Inflammatory macrophage treated with lipopolysaccharide for 4 hours (primary cell): ENCODE measurements at regions not wholly inside any gene's neighbourhood (a gene's known extent, or its start where the extent isn't known, plus 50 kb on each side); places are given as distances from the start of the nearest gene placed in this dataset.
"Not testable (repeated sequence)": the region's sequence is repeated elsewhere in the genome, so short reads cannot be mapped to it uniquely, and the experiment has no call there.

ENCODE experiments used
- DNase-seq: peaks from one replicate; pipeline ENCODE4 v3.0.0-alpha.2; 2020

DNA sequence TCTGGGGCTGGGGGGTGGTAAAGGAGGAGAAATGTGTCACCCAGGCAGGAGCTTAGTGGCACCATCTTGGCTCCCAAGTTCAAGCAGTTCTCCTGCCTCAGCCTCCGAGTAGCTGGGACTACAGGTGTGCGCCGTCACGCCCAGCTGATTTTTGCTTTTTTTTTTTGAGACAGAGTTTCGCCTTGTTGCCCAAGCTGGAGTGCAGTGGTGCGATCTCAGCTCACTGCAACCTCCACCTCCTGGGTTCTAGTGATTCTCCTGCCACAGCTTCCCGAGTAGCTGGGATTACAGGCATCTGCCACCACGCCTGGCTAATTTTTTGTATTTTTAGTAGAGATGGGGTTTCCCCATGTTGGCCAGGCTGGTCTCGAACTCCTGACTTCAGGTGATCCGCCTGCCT is 82.1 kb upstream of the METTL9 start:
- not testable (repeated sequence) for DNase-seq

DNA sequence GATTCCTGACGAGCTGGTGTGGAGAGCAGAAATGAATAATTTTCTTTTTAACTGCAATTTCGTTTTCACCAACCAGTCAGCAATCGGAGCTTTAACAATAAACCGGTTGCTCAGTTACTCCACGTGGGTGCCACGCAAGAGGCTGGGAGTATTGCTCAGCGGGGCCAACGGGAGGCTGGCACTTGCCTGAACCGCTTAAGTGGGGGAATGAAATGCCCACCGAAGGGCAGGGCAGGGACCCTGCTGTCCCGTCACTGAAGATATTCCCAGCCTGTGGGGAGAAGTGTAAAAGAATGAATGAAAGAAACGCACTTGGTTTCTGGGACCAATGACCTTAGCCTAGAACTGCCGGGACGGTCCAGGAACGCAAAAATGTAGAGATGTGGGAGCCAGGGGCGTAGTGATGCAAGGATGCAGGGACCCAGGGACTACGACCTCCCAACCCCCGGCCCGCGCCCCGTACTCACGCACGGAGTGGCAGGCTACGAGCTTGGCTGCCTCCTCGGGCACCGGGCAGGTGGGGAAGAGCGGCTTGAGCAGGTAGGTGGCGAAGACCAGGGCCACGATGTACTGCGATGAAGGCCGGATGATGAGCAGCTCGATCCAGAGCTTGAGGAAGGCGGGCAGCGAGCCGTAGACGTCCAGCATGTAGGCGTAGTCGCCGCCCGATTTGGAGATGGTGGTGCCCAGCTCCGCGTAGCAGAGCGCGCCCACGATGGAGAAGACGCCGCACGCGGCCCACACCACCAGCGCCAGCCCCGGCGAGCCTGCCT is 79.8 kb upstream of the METTL9 start:
- DNase-seq, result not testable (repeated sequence)

DNA sequence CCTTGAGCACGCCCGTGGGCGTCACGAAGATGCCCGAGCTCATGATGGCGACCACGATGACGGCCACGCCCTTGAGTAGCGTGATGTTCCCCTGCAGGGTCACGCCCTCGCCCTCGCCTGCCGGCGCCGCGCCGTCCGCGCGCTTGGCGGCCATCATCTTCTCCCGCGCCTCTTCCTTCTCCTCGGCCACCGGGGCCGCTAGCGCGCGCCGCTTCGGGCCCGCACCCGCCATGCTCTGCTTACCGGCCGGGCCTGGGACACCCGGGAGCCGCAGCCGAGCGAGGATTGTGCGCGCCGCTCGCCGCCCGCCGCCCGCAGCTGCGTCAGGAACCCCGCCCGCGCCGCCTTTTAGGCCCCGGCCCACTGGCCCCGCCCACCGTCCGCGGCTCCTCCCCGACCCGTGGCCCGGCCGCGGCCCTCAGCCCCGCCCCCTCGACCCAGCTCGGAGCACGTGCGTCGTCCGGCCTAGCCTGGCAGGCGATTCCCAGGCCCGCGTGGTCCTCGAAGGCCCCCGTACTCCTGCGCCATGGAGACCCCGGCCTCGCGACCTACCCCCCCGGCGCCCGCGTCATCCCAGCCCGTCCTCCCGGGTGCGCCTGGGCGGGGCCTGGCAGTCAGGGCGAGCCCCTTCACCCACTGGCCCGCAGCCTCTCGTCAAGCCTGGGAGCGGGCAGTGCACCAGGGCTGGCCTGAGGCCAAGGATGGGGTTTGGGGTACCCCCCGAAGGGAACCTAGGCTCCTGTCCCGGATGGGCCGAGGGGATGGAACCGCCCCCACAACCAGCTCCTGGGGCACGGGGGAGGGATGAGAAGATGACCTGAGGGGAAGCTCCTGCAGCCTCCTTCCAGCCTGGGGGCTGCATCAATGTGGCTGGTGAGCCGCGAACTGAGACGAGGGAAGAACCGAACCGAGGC is 79.0 kb upstream of the METTL9 start:
- DNase-seq, result peak; percentile 97

DNA sequence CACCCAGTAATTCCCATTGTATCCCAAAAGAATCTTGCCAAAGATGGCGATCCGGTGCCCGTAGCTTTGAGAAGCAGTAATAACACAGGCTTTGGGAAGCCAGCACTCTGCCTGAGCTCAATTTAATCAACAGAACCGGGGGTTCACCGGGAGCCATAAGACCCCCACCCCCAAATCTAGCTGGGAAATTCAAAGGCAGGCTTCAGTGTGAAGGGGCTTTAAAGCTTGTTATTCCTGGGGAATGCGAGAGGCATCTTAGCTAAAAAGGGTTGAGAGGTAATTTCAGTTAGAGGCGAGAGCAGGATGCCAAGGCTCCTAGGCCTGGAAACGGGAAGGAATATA is 78.4 kb upstream of the METTL9 start:
- not testable (repeated sequence) for DNase-seq

DNA sequence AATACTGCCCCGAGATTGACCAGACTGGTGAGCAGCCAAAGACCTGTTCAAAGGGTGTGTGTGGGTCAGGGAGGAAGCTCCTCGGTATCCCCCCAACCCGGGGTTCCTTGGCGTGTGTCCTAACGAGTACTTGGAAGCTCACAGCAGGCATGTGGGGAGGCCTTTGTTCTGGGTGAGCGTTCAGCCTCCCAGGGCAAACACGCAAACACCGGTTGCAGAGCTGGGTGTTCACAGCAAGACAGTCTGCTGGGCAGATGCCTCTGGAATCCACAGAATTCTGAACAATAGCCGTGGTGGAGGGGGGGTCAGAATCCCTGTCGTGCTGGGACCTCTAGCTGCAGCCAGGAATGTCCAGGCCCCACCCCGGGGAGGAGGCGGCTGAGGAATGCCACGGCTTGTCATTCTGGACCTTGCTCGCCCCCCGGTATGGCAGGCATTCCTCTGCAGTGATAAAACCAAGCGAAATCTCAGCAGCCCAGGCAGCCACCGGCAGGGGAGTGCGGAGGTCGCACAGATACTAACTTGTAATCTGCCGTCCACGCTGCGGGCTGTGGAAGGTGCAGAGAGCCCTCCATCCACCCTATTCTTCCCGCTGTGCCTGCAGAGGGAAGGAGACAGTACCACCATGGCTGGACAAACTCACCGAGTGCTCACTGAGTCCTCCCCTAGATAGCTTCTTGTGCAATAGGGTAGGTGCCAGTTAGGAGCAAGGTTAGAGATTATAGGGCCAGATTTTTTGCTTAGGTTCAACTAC is 77.8 kb upstream of the METTL9 start:
- DNase-seq, result not testable (repeated sequence)

DNA sequence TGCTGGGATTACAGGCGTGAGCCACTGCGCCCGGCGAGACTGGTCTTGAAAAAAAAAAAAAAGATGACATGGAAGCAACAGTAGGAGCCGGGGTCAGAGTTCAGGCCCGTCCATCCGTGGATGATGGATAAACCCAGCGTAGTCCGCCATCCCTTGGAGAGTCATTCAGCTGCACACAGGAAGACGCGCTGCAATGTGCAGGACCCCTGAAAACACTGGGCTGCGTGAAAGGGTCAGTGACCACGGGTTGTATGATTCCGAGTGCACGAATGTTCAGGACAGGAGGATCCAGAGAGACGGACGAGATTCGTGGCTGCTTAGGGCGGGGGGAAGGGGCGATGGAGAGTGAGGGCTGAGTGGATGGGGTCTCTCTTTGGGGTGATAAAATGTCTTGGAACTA is 76.5 kb upstream of the METTL9 start:
- not testable (repeated sequence) for DNase-seq

DNA sequence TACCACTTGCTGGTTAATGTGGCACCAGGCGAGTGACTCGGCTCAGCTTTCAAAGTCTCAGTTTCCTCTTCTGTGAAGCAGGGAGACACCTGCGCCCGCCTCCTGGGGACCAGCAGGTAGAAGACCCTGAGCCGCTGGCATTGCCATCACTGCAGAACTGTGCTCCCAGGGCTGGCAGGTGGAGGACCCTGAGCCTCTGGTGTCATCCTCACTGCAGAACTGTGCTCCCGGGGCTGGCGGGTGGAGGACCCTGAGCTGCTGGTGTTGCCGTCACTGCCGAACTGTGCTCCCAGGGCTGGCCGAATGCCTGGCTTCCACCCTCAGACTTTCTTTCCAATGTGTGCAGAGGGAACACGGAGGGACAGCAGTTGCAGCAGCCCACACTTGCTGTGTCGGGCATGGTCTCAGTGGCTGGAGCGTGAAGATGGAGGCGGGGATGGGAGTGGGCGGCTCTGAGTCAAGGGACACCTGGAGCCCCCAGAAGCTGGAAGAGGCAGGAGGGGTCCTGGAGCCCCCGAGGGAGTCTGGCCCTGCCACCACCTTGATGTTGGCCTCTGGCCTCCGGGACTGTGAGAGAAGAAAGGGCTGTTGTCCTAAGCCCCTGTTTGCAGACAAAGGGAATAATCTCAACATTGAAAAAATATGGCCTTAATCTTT is 75.8 kb upstream of the METTL9 start:
- DNase-seq, result no peak

DNA sequence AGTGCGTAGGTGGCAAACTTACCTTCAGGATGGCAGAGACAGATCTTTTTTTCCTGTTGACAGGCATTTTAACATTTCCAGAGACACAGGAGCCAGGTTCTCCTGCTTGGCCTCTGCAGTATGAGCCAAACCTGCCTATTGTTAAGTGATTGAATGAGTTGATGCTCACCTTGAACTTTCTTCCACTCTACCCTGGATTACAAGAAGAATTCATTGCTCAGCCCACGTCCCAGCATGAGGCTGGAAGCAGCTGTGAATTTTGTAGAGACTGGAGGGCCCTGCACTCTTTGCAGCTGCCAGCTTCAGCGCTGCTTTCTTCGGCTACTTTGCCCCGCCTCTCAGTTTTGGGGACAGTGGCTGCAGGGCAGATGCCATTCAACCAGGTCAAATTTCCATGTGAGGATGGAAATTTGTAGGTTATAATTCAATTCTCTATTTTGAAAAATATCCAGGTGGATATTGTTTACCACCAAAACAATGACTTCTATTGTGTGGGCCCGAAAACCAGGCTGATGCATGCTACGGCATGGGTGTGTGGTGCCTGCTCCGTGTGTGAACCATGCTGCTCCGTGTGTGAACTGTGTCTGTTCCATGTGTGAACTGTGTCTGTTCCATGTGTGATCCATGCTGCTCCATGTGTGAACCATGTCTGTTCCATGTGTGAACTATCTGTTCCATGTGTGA is 75.2 kb upstream of the METTL9 start:
- no peak for DNase-seq

DNA sequence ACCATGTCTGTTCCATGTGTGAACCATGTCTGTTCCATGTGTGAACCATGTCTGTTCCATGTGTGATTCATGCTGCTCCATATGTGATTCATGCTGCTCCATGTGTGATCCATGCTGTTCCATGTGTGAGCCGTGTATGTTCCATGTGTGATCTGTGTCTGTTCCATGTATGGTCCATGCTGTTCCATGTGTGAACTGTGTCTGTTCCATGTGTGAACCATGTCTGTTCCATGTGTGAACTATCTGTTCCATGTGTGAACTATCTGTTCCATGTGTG is 74.7 kb upstream of the METTL9 start:
- DNase-seq, result not testable (repeated sequence)

DNA sequence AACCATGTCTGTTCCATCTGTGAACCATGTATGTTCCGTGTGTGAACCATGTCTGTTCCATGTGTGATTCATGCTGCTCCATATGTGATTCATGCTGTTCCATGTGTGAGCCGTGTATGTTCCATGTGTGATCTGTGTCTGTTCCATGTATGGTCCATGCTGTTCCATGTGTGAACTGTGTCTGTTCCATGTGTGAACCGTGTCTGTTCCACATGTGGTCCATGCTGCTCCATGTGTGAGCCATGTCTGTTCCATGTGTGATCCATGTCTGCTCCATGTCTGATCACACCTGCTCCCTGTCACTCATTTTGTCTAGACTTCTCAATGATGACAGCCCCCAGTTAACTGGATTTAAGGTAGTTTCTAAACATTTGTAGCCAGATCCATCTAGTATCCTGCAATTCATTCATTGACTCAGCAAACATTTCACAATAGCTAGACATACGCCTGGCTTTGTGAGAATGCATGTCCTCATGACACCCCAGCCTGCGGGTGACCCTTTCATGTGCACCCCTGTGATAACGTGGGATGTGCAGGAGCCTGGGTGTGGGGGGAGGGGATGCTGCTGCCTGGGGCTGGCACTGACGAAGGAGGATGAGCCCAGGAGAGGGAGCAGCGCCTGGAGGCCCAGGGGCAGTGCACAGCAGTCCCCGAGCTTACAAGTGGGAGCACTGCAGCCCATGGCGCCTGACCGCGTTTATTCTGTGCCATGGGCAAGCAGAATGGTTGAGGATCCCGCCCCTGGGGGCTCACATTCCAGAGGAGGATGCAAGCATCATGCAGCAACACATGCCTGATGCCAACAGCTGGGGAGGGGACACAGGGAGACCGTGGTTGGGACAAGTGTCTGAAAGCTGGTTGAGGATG is 74.1 kb upstream of the METTL9 start:
- DNase-seq, result peak; percentile 74

DNA sequence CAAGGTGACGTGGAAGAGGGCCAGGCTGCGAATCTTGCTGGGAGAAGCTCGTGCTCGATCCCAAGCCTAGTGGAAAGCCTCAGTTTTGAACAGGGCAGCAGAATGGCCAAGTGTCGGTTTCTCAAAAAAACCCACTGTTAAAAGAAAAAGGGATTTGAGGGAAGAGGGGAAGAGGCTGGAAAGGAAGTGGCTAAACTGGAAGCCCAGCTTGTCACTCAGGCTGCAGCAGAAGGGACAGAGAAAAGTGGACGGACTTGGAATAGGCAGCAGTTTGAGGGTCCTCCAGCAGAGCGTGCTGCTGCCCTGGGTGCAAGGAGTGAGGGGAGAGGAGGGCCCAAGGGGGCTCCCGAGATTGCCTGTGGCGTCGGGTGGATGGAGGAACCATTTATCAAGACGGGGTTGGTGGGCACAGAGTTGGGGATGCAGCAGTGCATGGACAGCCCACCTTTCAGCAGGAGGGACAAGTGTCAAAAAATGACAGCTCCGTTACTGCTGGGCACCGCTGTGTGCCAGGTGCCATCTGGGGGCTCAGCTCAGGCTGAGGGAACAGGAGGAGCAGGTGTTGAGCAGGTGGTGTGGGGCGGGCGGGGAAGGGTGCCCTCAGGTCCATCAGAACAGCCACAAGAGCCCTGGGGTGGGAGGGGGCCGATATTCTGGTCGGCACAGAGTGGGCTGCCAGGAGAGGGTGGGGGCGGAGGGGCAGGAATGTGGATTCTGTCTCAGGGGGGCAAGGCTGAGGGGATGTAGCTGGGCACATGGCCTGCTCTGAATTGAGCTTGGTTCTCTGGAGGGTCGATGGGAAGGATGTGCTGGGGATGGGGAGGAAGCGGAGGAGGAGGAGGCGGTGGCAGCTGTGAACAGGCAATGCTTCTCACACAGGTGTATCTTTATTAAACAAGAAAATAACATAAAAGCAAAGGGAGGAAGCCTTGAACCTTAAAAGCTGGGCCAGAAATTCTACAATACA is 73.1 kb upstream of the METTL9 start:
- not testable (repeated sequence) for DNase-seq

DNA sequence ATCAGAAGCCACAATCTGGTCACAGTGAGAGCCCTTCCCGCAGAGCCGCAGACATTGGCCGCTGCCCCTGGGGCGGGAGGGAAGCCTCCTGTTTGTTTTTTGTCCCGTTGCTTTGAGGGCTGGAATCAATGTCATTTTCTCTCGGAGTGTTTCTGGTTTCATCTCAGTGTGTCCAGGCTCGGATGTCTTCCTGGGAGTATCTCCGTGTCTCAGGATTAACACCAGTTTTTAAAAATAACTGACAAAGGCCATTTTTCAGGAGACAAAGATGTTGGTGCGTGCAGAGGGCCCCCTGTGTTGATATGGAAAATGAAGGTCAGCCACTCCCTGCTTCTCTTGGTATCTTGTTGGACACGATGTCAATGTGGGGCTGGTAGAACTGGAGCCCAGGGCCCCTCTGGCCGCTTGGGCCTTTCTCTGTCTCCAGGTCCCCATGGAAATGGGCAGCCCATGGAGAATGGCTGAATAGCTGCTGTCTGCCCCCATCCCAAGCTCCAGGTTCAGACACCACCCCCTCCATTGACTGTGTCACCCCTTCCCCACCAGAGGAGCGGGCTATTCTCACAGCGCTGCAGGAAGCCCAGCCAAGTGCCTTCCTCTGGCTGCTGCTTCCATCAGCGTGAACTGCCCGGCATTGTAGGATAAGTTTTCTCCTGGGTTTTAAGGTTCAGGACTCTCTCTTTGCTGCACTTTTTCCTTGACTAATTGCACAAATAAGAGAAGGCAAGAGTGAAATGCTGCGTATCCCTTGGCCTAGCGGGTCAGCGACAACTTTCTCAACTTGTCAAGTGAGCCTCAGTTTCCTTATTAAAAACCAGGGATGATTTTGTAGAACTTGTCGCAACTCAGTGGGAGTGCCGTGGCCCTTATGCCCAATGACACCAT is 72.2 kb upstream of the METTL9 start:
- no peak for DNase-seq

DNA sequence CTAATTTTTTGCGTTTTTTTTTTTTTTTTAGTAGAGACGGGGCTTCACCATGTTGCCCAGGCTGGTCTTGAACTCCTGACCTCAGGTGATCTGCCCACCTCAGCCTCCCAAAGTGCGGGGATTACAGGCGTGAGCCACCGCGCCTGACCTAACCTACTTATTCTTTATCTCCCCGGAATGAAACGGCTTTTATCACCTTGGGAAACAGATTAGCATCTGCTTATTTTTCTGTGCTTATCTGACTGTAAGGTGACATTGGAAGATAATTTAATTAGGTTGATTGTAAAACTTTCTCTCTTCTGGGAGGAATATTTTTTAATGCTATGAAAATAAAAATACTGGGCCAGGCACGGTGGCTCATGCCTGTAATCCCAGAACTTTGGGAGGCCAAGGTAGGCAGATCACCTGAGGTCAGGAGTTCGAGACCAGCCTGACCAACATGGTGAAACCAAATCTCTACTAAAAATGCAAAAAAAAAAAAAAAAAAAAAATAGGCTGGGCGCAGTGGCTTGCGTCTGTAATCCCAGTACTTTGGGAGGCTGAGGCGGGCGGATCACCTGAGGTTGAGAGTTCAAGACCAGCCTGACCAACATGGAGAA is 70.2 kb upstream of the METTL9 start:
- not testable (repeated sequence) for DNase-seq

DNA sequence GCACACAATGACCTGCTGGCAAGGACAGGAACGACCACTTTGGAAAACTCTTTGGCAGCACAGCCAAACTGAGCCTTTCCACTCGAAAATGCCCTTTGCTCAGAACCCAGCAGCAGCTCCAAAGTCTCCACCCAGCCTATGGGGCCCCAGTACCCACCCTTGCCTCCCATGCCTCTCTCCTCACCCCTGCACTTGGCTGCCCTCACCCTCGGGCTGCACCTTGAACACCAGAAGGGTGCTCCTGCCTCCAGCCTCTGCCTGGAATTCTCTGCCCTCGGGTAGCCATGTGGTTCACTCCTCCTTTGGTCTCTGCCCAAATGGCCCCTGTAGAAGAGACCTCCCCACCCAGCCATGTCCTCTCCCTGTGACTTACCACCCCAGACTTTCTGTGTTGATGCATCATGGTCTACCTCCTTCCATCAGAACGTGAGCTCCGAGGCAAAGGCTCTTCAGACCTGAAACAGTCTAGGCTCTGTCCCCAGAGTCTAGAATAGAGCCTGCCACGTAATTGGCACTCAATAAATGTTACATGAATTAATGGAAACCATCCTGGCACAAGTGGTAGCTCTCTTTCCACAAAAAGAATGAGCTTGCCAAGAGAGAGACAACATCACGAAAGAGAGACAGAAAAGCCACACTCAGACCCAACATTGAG is 68.5 kb upstream of the METTL9 start:
- not testable (repeated sequence) for DNase-seq

DNA sequence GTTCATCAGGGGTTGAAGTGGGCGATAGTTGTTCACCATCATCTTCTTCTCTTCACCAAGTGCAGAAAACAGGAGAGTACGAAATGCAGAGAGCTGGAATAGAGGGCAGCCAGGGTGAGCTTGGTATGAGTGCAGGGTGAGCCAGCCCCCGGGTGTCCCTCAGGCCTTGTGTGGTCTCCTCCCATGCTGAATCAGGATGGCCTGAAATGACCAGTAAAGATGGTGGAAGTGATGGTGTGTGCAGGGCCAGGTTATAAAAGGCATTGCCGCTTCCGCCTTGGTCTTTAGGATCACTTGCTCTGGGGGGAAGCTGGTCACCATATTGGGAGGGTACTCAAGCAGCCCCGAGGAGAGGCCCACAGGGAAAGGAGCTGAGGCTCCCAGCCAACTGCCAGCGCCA is 66.4 kb upstream of the METTL9 start:
- not testable (repeated sequence) for DNase-seq

DNA sequence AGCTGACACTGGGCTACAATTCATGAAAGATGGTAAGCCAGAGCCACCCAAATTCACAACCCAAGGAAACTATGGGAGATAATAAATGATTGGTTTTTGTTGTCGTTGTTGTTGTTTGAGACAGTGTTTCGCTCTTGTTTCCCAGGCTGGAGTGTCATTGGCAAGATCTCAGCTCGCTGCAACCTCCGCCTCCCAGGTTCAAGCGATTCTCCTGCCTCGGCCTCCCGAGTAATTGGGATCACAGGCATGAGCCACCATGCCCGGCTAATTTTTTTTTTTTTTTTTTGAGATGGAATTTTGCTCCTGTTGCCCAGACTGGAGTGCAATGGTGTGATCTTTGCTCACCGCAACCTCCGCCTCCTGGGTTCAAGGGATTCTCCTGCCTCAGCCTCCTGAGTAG is 65.9 kb upstream of the METTL9 start:
- DNase-seq, result not testable (repeated sequence)

DNA sequence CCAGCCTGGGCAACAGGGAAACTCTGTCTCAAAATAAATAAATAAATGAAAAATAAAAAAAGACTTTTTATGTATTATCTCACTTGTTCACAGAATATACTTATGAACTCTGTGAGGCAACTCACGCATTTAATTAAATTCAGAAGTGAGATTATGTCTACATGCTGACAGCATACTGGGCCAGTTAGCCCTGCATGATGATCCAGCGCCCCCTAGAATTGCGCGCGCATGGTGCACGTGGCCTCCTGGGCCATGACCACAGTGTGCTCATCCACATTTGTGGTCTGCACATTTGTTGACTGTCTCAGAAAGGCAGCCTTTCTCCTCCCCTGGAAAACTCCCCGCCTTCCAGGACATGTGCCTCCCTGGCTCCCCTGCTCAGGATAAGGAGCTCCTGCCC is 64.8 kb upstream of the METTL9 start:
- peak; percentile 13 for DNase-seq

DNA sequence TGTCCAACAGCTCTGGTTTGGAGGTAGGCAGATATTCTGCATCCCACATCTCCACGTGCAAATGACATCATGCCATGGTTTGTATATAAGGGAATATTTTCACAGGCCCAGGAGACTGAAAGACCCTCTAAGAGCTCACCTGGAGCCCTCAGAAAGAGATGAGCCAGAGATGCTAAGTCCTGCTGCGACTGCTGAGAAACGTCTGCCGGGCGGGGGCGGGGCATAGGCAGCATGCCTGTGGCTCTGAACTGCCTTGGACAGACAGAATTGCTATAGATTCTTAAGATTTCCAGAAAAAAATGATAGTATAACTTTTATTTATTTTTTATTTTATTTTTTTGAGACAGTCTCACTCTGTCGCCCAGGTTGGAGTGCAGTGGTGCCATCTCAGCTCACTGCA is 64.2 kb upstream of the METTL9 start:
- DNase-seq, result not testable (repeated sequence)
